ENCODE measurements at regions not wholly inside any gene's neighbourhood (a gene's known extent, or its start where the extent isn't known, plus 50 kb on each side); places are given as distances from the start of the nearest gene placed in this dataset.

- Histone ChIP-seq H3K36me3 (ENCODE audit: control insufficient read depth in 2 of 2, insufficient read depth in 2 of 2, low read length in 1 of 2) (no peaks in the 10 kb centered on the region), H3K4me3 (ENCODE audit: low read length in 2 of 2) (no peak overlapping the region), H3K27ac (ENCODE audit: low read depth in 1 of 2, low read length in 1 of 2) (no peak overlapping the region), H3K4me1 (ENCODE audit: control insufficient read depth in 2 of 2, insufficient read depth in 2 of 2, low read length in 2 of 2) (no peaks in the 10 kb centered on the region), H3K27me3 (ENCODE audit: control insufficient read depth in 2 of 2, insufficient read depth in 1 of 2, low read length in 1 of 2) (no peaks in the 10 kb centered on the region), H3K9me3 (ENCODE audit: control insufficient read depth in 2 of 2, insufficient read depth in 1 of 2, low read length in 1 of 2) (no peaks in the 10 kb centered on the region)
- no peak for DNase-seq (ENCODE audit: low read depth in 6 of 9, low spot score in 9 of 9)
- 98% methylated on average over 7 of the region's 7 CpGs for WGBS
Measured at GRCh38 chr1:5740450-5740849, 251.8 kb downstream of the NPHP4 start.

- Histone ChIP-seq H3K36me3 (ENCODE audit: control insufficient read depth in 2 of 2, insufficient read depth in 2 of 2, low read length in 1 of 2) (no peaks in the 10 kb centered on the region), H3K9me3 (ENCODE audit: control insufficient read depth in 2 of 2, insufficient read depth in 1 of 2, low read length in 1 of 2) (no peaks in the 10 kb centered on the region), H3K4me1 (ENCODE audit: control insufficient read depth in 2 of 2, insufficient read depth in 2 of 2, low read length in 2 of 2) (no peaks in the 10 kb centered on the region), H3K27ac (ENCODE audit: low read depth in 1 of 2, low read length in 1 of 2) (no peak overlapping the region), H3K27me3 (ENCODE audit: control insufficient read depth in 2 of 2, insufficient read depth in 1 of 2, low read length in 1 of 2) (no peaks in the 10 kb centered on the region), H3K4me3 (ENCODE audit: low read length in 2 of 2) (no peak overlapping the region)
- no peak for DNase-seq (ENCODE audit: low read depth in 6 of 9, low spot score in 9 of 9)
- WGBS: 80% methylated on average over 6 of the region's 6 CpGs
Measured at GRCh38 chr1:5739561-5740078, 252.6 kb downstream of the NPHP4 start.

- 89% methylated on average over 8 of the region's 8 CpGs for WGBS
- no peaks in the 10 kb centered on the region for H3K36me3 ChIP-seq (ENCODE audit: control insufficient read depth in 2 of 2, insufficient read depth in 2 of 2, low read length in 1 of 2)
- H3K27ac ChIP-seq (ENCODE audit: low read depth in 1 of 2, low read length in 1 of 2): no peak overlapping the region
- no peaks in the 10 kb centered on the region for H3K9me3 ChIP-seq (ENCODE audit: control insufficient read depth in 2 of 2, insufficient read depth in 1 of 2, low read length in 1 of 2)
- no peak for DNase-seq (ENCODE audit: low read depth in 6 of 9, low spot score in 9 of 9)
- H3K4me1 ChIP-seq (ENCODE audit: control insufficient read depth in 2 of 2, insufficient read depth in 2 of 2, low read length in 2 of 2): no peaks in the 10 kb centered on the region
- no peak overlapping the region for H3K4me3 ChIP-seq (ENCODE audit: low read length in 2 of 2)
- no peaks in the 10 kb centered on the region for H3K27me3 ChIP-seq (ENCODE audit: control insufficient read depth in 2 of 2, insufficient read depth in 1 of 2, low read length in 1 of 2)
Measured at GRCh38 chr1:5738911-5739462, 253.2 kb downstream of the NPHP4 start.

- Histone ChIP-seq H3K4me1 (ENCODE audit: control insufficient read depth in 2 of 2, insufficient read depth in 2 of 2, low read length in 2 of 2) (no peaks in the 10 kb centered on the region), H3K27me3 (ENCODE audit: control insufficient read depth in 2 of 2, insufficient read depth in 1 of 2, low read length in 1 of 2) (no peaks in the 10 kb centered on the region), H3K4me3 (ENCODE audit: low read length in 2 of 2) (no peak overlapping the region), H3K36me3 (ENCODE audit: control insufficient read depth in 2 of 2, insufficient read depth in 2 of 2, low read length in 1 of 2) (no peaks in the 10 kb centered on the region), H3K27ac (ENCODE audit: low read depth in 1 of 2, low read length in 1 of 2) (no peak overlapping the region), H3K9me3 (ENCODE audit: control insufficient read depth in 2 of 2, insufficient read depth in 1 of 2, low read length in 1 of 2) (no peaks in the 10 kb centered on the region)
- WGBS: 85% methylated on average over 4 of the region's 4 CpGs
- DNase-seq (ENCODE audit: low read depth in 6 of 9, low spot score in 9 of 9): no peak
Measured at GRCh38 chr1:5737081-5737480, 255.1 kb downstream of the NPHP4 start.

- Histone ChIP-seq H3K27ac (ENCODE audit: low read depth in 1 of 2, low read length in 1 of 2) (no peak overlapping the region), H3K4me3 (ENCODE audit: low read length in 2 of 2) (no peak overlapping the region), H3K9me3 (ENCODE audit: control insufficient read depth in 2 of 2, insufficient read depth in 1 of 2, low read length in 1 of 2) (no peaks in the 10 kb centered on the region), H3K4me1 (ENCODE audit: control insufficient read depth in 2 of 2, insufficient read depth in 2 of 2, low read length in 2 of 2) (no peaks in the 10 kb centered on the region), H3K27me3 (ENCODE audit: control insufficient read depth in 2 of 2, insufficient read depth in 1 of 2, low read length in 1 of 2) (no peaks in the 10 kb centered on the region), H3K36me3 (ENCODE audit: control insufficient read depth in 2 of 2, insufficient read depth in 2 of 2, low read length in 1 of 2) (no peaks in the 10 kb centered on the region)
- no peak for DNase-seq (ENCODE audit: low read depth in 6 of 9, low spot score in 9 of 9)
- WGBS: 87% methylated on average over 8 of the region's 8 CpGs
Measured at GRCh38 chr1:5734996-5735395, 257.2 kb downstream of the NPHP4 start.

- Histone ChIP-seq H3K36me3 (ENCODE audit: control insufficient read depth in 2 of 2, insufficient read depth in 2 of 2, low read length in 1 of 2) (no peaks in the 10 kb centered on the region), H3K4me3 (ENCODE audit: low read length in 2 of 2) (no peak overlapping the region), H3K4me1 (ENCODE audit: control insufficient read depth in 2 of 2, insufficient read depth in 2 of 2, low read length in 2 of 2) (no peaks in the 10 kb centered on the region), H3K27me3 (ENCODE audit: control insufficient read depth in 2 of 2, insufficient read depth in 1 of 2, low read length in 1 of 2) (no peaks in the 10 kb centered on the region), H3K27ac (ENCODE audit: low read depth in 1 of 2, low read length in 1 of 2) (no peak overlapping the region), H3K9me3 (ENCODE audit: control insufficient read depth in 2 of 2, insufficient read depth in 1 of 2, low read length in 1 of 2) (no peaks in the 10 kb centered on the region)
- WGBS: 80% methylated on average over 8 of the region's 8 CpGs
- no peak for DNase-seq (ENCODE audit: low read depth in 6 of 9, low spot score in 9 of 9)
Measured at GRCh38 chr1:5734414-5734813, 257.8 kb downstream of the NPHP4 start.

GRCh38 chr1:5733596-5733995 lies 258.6 kb downstream of the NPHP4 start:
- Histone ChIP-seq H3K9me3 (ENCODE audit: control insufficient read depth in 2 of 2, insufficient read depth in 1 of 2, low read length in 1 of 2) (no peaks in the 10 kb centered on the region), H3K36me3 (ENCODE audit: control insufficient read depth in 2 of 2, insufficient read depth in 2 of 2, low read length in 1 of 2) (no peaks in the 10 kb centered on the region), H3K4me1 (ENCODE audit: control insufficient read depth in 2 of 2, insufficient read depth in 2 of 2, low read length in 2 of 2) (no peaks in the 10 kb centered on the region), H3K4me3 (ENCODE audit: low read length in 2 of 2) (no peak overlapping the region), H3K27me3 (ENCODE audit: control insufficient read depth in 2 of 2, insufficient read depth in 1 of 2, low read length in 1 of 2) (no peaks in the 10 kb centered on the region), H3K27ac (ENCODE audit: low read depth in 1 of 2, low read length in 1 of 2) (no peak overlapping the region)
- DNase-seq (ENCODE audit: low read depth in 6 of 9, low spot score in 9 of 9): no peak
- WGBS: 93% methylated on average over 13 of the region's 13 CpGs

GRCh38 chr1:5731110-5731423 lies 261.2 kb downstream of the NPHP4 start:
- WGBS: 96% methylated on average over 5 of the region's 5 CpGs
- no peak for DNase-seq (ENCODE audit: low read depth in 6 of 9, low spot score in 9 of 9)
- no peak overlapping the region for H3K4me3 ChIP-seq (ENCODE audit: low read length in 2 of 2)
- H3K36me3 ChIP-seq (ENCODE audit: control insufficient read depth in 2 of 2, insufficient read depth in 2 of 2, low read length in 1 of 2): no peaks in the 10 kb centered on the region
- no peaks in the 10 kb centered on the region for H3K27me3 ChIP-seq (ENCODE audit: control insufficient read depth in 2 of 2, insufficient read depth in 1 of 2, low read length in 1 of 2)
- no peak overlapping the region for H3K27ac ChIP-seq (ENCODE audit: low read depth in 1 of 2, low read length in 1 of 2)
- H3K4me1 ChIP-seq (ENCODE audit: control insufficient read depth in 2 of 2, insufficient read depth in 2 of 2, low read length in 2 of 2): no peaks in the 10 kb centered on the region
- H3K9me3 ChIP-seq (ENCODE audit: control insufficient read depth in 2 of 2, insufficient read depth in 1 of 2, low read length in 1 of 2): no peaks in the 10 kb centered on the region

- no peak overlapping the region for H3K27ac ChIP-seq (ENCODE audit: low read depth in 1 of 2, low read length in 1 of 2)
- no peaks in the 10 kb centered on the region for H3K27me3 ChIP-seq (ENCODE audit: control insufficient read depth in 2 of 2, insufficient read depth in 1 of 2, low read length in 1 of 2)
- no peak for DNase-seq (ENCODE audit: low read depth in 6 of 9, low spot score in 9 of 9)
- H3K9me3 ChIP-seq (ENCODE audit: control insufficient read depth in 2 of 2, insufficient read depth in 1 of 2, low read length in 1 of 2): no peaks in the 10 kb centered on the region
- H3K4me1 ChIP-seq (ENCODE audit: control insufficient read depth in 2 of 2, insufficient read depth in 2 of 2, low read length in 2 of 2): no peaks in the 10 kb centered on the region
- no peak overlapping the region for H3K4me3 ChIP-seq (ENCODE audit: low read length in 2 of 2)
- no peaks in the 10 kb centered on the region for H3K36me3 ChIP-seq (ENCODE audit: control insufficient read depth in 2 of 2, insufficient read depth in 2 of 2, low read length in 1 of 2)
- 93% methylated on average over 16 of the region's 16 CpGs for WGBS
Measured at GRCh38 chr1:5730272-5731109, 261.7 kb downstream of the NPHP4 start.

Measured in thymus (tissue), 11 donors.